Panc1 (cell line): ENCODE measurements at regions not wholly inside any gene's neighbourhood (a gene's known extent, or its start where the extent isn't known, plus 50 kb on each side); places are given as distances from the start of the nearest gene placed in this dataset.

Experiments
- ATAC-seq: fragments of 200-7000 bp; cut with Tn5 transposase; 2 replicates; pipeline ENCODE4 v1.9.1; 2020; ENCODE audit warnings: mild to moderate bottlenecking, moderate library complexity
- BruUV-seq: library from RNA; stranded (reverse); fragments of 400-500 nt; replicated peaks from 2 replicates; lab custom pipeline; 2021; lab: Mats Ljungman, UMichigan
- CTCF ChIA-PET: fragments of 300-600 bp; sonication (Branson Sonifier 250); formaldehyde crosslinking; loops from one replicate; lab custom pipeline; 2022; ENCODE audit warnings: antibody characterized with exemption; lab: Charles Lee
- POLR2A ChIA-PET: fragments of 300-600 bp; sonication (Branson Sonifier 250); formaldehyde crosslinking; loops from one replicate; lab custom pipeline; 2022; ENCODE audit warnings: antibody characterized with exemption; lab: Charles Lee
- DNase-seq: peaks from one replicate; pipeline ENCODE4 v3.0.0-alpha.2; 2010; ENCODE audit warnings: low read depth, low spot score
- H3K27ac ChIP-seq: 2 replicates; pipeline ENCODE4 v1.5.1; 2011; ENCODE audit warnings: mild to moderate bottlenecking, low read length, inconsistent platforms
- H3K27me3 ChIP-seq: fragments of 200-500 bp; sonication (Bioruptor generic); 2 replicates; pipeline ENCODE4 v1.6.0; 2014; ENCODE audit warnings: low read length, inconsistent platforms; ENCODE audit not compliant: control insufficient read depth, insufficient read depth
- H3K36me3 ChIP-seq: fragments of 200-500 bp; sonication (Bioruptor generic); 2 replicates; pipeline ENCODE4 v1.5.1; 2014; ENCODE audit warnings: inconsistent platforms, mild to moderate bottlenecking, low read length, moderate library complexity; ENCODE audit not compliant: control insufficient read depth, insufficient read depth
- H3K4me1 ChIP-seq: 2 replicates; pipeline ENCODE4 v1.5.1; 2011; ENCODE audit warnings: inconsistent platforms, mild to moderate bottlenecking, low read length, moderate library complexity; ENCODE audit not compliant: control insufficient read depth, insufficient read depth
- H3K4me3 ChIP-seq, 2 experiments: 2 replicates each; pipeline ENCODE4 v1.5.1; 2011 to 2012; ENCODE audit warnings: low read depth in 2 of 2, low read length in 2 of 2, mild to moderate bottlenecking in 2 of 2, inconsistent platforms in 1 of 2, moderate library complexity in 1 of 2
- H3K9me3 ChIP-seq: fragments of 200-500 bp; sonication (Bioruptor generic); 2 replicates; pipeline ENCODE4 v1.5.1; 2014; ENCODE audit warnings: low read depth, mild to moderate bottlenecking, inconsistent platforms, low read length, moderate library complexity; ENCODE audit not compliant: control insufficient read depth, insufficient read depth
- CTCF ChIP-seq: fragments of 450-650 bp; IDR thresholded peaks from 2 replicates; pipeline ENCODE4 v1.5.1; 2017; ENCODE audit warnings: mild to moderate bottlenecking
- POLR2AphosphoS5 ChIP-seq: IDR thresholded peaks from 2 replicates; pipeline ENCODE4 v1.6.1; 2012; ENCODE audit warnings: mild to moderate bottlenecking, low read depth, low read length, moderate library complexity
- REST ChIP-seq, 2 experiments: IDR thresholded peaks; 2 replicates each; pipeline ENCODE4 v1.6.1; 2011 to 2012; ENCODE audit warnings: low read depth in 2 of 2, control low read depth in 1 of 2, low read length in 1 of 2, mild to moderate bottlenecking in 1 of 2, moderate library complexity in 1 of 2; ENCODE audit not compliant: insufficient read depth in 1 of 2
- SIN3A ChIP-seq: IDR thresholded peaks from 2 replicates; pipeline ENCODE4 v1.6.1; 2012; ENCODE audit warnings: low read depth, mild to moderate bottlenecking, low read length, moderate library complexity, borderline replicate concordance; ENCODE audit not compliant: insufficient read depth
- TCF7L2 ChIP-seq: IDR thresholded peaks from 2 replicates; pipeline ENCODE4 v1.6.1; 2011; ENCODE audit warnings: mild to moderate bottlenecking, low read depth, low read length, inconsistent platforms
- in situ Hi-C: cut with HindIII; loops from 2 replicates; pipeline ENCODE4 v1.10.0; 2016; ENCODE audit warnings: low sequenced_read_pairs, low pct_unique_long_range_greater_than_20kb
- intact Hi-C: fragments of 100-400 bp; cut with micrococcal nuclease; formaldehyde crosslinking; loops from one replicate; pipeline ENCODE4 v1.10.0; 2022; ENCODE audit not compliant: unreplicated experiment

GRCh38 chr15:55017635-55018034 is 179.1 kb downstream of the RSL24D1 start:
- Histone ChIP-seq H3K27me3 (no peaks in the 10 kb centered on the region), H3K36me3 (no peaks in the 10 kb centered on the region), H3K9me3 (no peaks in the 10 kb centered on the region), H3K4me1 (no peaks in the 10 kb centered on the region), H3K4me3 (no peak overlapping the region), H3K27ac (no peak overlapping the region)
- in situ Hi-C loops = no loop called here
- POLR2A ChIA-PET = no interaction called here
- no TSS peak for BruUV-seq
- TF ChIP-seq TCF7L2 (no peak), REST (IDR thresholded peaks at IDR 0.05; ENCODE audit: insufficient read depth in 1 of 2, low read depth in 2 of 2, low read length in 1 of 2) (no peak), SIN3A (no peak), CTCF (no peak), POLR2AphosphoS5 (no peak)
- no peak for DNase-seq
- no peak for ATAC-seq
- CTCF ChIA-PET = no interaction called here
- intact Hi-C loops = no loop called here

GRCh38 chr15:55016225-55016624 is 180.5 kb downstream of the RSL24D1 start:
- BruUV-seq = no TSS peak
- ChIA-PET CTCF (no interaction called here), POLR2A (no interaction called here)
- TF ChIP-seq CTCF = no peak
- no peak for TF ChIP-seq SIN3A
- Histone ChIP-seq H3K9me3 (no peaks in the 10 kb centered on the region), H3K4me1 (no peaks in the 10 kb centered on the region), H3K36me3 (no peaks in the 10 kb centered on the region), H3K27ac (no peak overlapping the region), H3K4me3 (no peak overlapping the region), H3K27me3 (no peaks in the 10 kb centered on the region)
- in situ Hi-C loops = no loop called here
- DNase-seq = no peak
- intact Hi-C loops = no loop called here
- no peak for ATAC-seq

- TF ChIP-seq TCF7L2 (no peak), CTCF (no peak), SIN3A (no peak), REST (IDR thresholded peaks at IDR 0.05; ENCODE audit: insufficient read depth in 1 of 2, low read depth in 2 of 2, low read length in 1 of 2) (no peak), POLR2AphosphoS5 (no peak)
Observed at GRCh38 chr15:55015093-55015445, 181.7 kb downstream of the RSL24D1 start.

More at GRCh38 chr15:55015093-55015445, 181.7 kb downstream of the RSL24D1 start:
- Histone ChIP-seq H3K9me3 (no peaks in the 10 kb centered on the region), H3K27ac (no peak overlapping the region), H3K36me3 (no peaks in the 10 kb centered on the region), H3K4me1 (no peaks in the 10 kb centered on the region), H3K27me3 (no peaks in the 10 kb centered on the region), H3K4me3 (no peak overlapping the region)
- no TSS peak for BruUV-seq
- no peak for DNase-seq
- in situ Hi-C loops = no loop called here
- POLR2A ChIA-PET = no interaction called here
- CTCF ChIA-PET = no interaction called here
- intact Hi-C loops = no loop called here
- ATAC-seq = no peak
